HG03457 (cell line): ENCODE measurements at regions not wholly inside any gene's neighbourhood (a gene's known extent, or its start where the extent isn't known, plus 50 kb on each side); places are given as distances from the start of the nearest gene placed in this dataset.
"Not testable (repeated sequence)": the region's sequence is repeated elsewhere in the genome, so short reads cannot be mapped to it uniquely, and the experiment has no call there.

Experiments
- ATAC-seq: cut with Tn5 transposase; IDR thresholded peaks from one replicate; pipeline ENCODE4 v1.9.1; 2021; ENCODE audit warnings: moderate number of reproducible peaks; ENCODE audit not compliant: unreplicated experiment

GRCh38 chr3:177646749-177647148 lies 449.5 kb upstream of the TBL1XR1 start:
- peak; percentile 86 for ATAC-seq

- no peak for ATAC-seq
These were observed 450.1 kb upstream of the TBL1XR1 start for GRCh38 chr3:177647341-177647740.

- ATAC-seq, result no peak
These were observed 450.6 kb upstream of the TBL1XR1 start for GRCh38 chr3:177647876-177648275.

- no peak for ATAC-seq
These were observed 455.4 kb upstream of the TBL1XR1 start for GRCh38 chr3:177652556-177653291.

- no peak for ATAC-seq
These were observed 460.0 kb upstream of the TBL1XR1 start for GRCh38 chr3:177657243-177657642.

GRCh38 chr3:177658354-177658753 lies 461.1 kb upstream of the TBL1XR1 start:
- ATAC-seq, result no peak

- not testable (repeated sequence) for ATAC-seq
These were observed 467.3 kb upstream of the TBL1XR1 start for GRCh38 chr3:177664380-177665103.

- ATAC-seq, result no peak
These were observed 468.0 kb upstream of the TBL1XR1 start for GRCh38 chr3:177665122-177665808.

GRCh38 chr3:177672252-177672911 lies 475.1 kb upstream of the TBL1XR1 start:
- ATAC-seq, result no peak

- no peak for ATAC-seq
These were observed 476.0 kb upstream of the TBL1XR1 start for GRCh38 chr3:177673112-177673914.

GRCh38 chr3:177674186-177674585 lies 476.9 kb upstream of the TBL1XR1 start:
- ATAC-seq, result no peak

GRCh38 chr3:177676148-177676547 lies 478.9 kb upstream of the TBL1XR1 start:
- no peak for ATAC-seq

GRCh38 chr3:177676947-177677587 lies 479.8 kb upstream of the TBL1XR1 start:
- ATAC-seq, result no peak

- peak; percentile 62 for ATAC-seq
These were observed 482.5 kb upstream of the TBL1XR1 start for GRCh38 chr3:177679568-177680471.

GRCh38 chr3:177680472-177680821 lies 483.2 kb upstream of the TBL1XR1 start:
- no peak for ATAC-seq

GRCh38 chr3:177681156-177681555 lies 483.9 kb upstream of the TBL1XR1 start:
- ATAC-seq, result no peak

- no peak for ATAC-seq
These were observed 484.6 kb upstream of the TBL1XR1 start for GRCh38 chr3:177681852-177682251.

- ATAC-seq, result no peak
These were observed 486.3 kb upstream of the TBL1XR1 start for GRCh38 chr3:177683586-177683985.

- ATAC-seq, result no peak
These were observed 489.4 kb upstream of the TBL1XR1 start for GRCh38 chr3:177686671-177687070.
